H9 (cell line): ENCODE measurements at regions not wholly inside any gene's neighbourhood (a gene's known extent, or its start where the extent isn't known, plus 50 kb on each side); places are given as distances from the start of the nearest gene placed in this dataset.

Experiments used
- DNase-seq: peaks from one replicate; pipeline ENCODE4 v3.0.0-alpha.2; 2017
- H2AFZ ChIP-seq: one replicate; pipeline ENCODE4 v1.6.1; 2013; ENCODE audit warnings: mild to moderate bottlenecking, low read length, control low read depth, moderate library complexity
- H2AK5ac ChIP-seq: 2 replicates; pipeline ENCODE4 v1.6.1; 2013; ENCODE audit warnings: low read length, control low read depth, mixed read lengths; ENCODE audit not compliant: insufficient read length
- H2BK120ac ChIP-seq: one replicate; pipeline ENCODE4 v1.6.1; 2013; ENCODE audit warnings: low read depth, mild to moderate bottlenecking, low read length, control low read depth, inconsistent platforms; ENCODE audit not compliant: poor library complexity, severe bottlenecking
- H2BK12ac ChIP-seq: 2 replicates; pipeline ENCODE4 v1.6.1; 2013; ENCODE audit warnings: low read length, control low read depth, mixed read lengths, low read depth; ENCODE audit not compliant: insufficient read length
- H2BK15ac ChIP-seq: 2 replicates; pipeline ENCODE4 v1.6.1; 2013; ENCODE audit warnings: low read depth, low read length, control low read depth
- H2BK20ac ChIP-seq: one replicate; pipeline ENCODE4 v1.6.1; 2013; ENCODE audit warnings: low read depth, mild to moderate bottlenecking, low read length, control low read depth, inconsistent platforms; ENCODE audit not compliant: poor library complexity, severe bottlenecking
- H2BK5ac ChIP-seq: 2 replicates; pipeline ENCODE4 v1.6.1; 2013; ENCODE audit warnings: low read length, control low read depth, mixed read lengths; ENCODE audit not compliant: insufficient read length
- H3K14ac ChIP-seq: 2 replicates; pipeline ENCODE4 v1.6.1; 2013; ENCODE audit warnings: low read length, control low read depth; ENCODE audit not compliant: insufficient read depth
- H3K18ac ChIP-seq: 2 replicates; pipeline ENCODE4 v1.6.1; 2013; ENCODE audit warnings: low read depth, mild to moderate bottlenecking, mixed read lengths, low read length, control low read depth; ENCODE audit not compliant: insufficient read length
- H3K23ac ChIP-seq: 2 replicates; pipeline ENCODE4 v1.6.1; 2013; ENCODE audit warnings: low read length, control low read depth, mixed read lengths, low read depth; ENCODE audit not compliant: insufficient read length
- H3K23me2 ChIP-seq: 2 replicates; pipeline ENCODE4 v1.6.1; 2013; ENCODE audit warnings: low read depth, mild to moderate bottlenecking, mixed read lengths, low read length, control low read depth; ENCODE audit not compliant: insufficient read length, poor library complexity, severe bottlenecking
- H3K27ac ChIP-seq: 2 replicates; pipeline ENCODE4 v1.5.1; 2013; ENCODE audit warnings: low read length, control low read depth, mixed read lengths, low read depth; ENCODE audit not compliant: insufficient read length
- H3K27me3 ChIP-seq: 2 replicates; pipeline ENCODE4 v1.6.1; 2013; ENCODE audit warnings: low read length, control low read depth, inconsistent platforms; ENCODE audit not compliant: insufficient read depth
- H3K4ac ChIP-seq: 2 replicates; pipeline ENCODE4 v1.6.1; 2013; ENCODE audit warnings: low read depth, mild to moderate bottlenecking, control low read depth, inconsistent platforms, low read length, moderate library complexity
- H3K4me1 ChIP-seq: 2 replicates; pipeline ENCODE4 v1.6.1; 2013; ENCODE audit warnings: low read length, control low read depth, inconsistent platforms; ENCODE audit not compliant: insufficient read depth
- H3K4me2 ChIP-seq: 2 replicates; pipeline ENCODE4 v1.6.1; 2013; ENCODE audit warnings: low read length, control low read depth, mixed read lengths; ENCODE audit not compliant: insufficient read length, insufficient read depth
- H3K56ac ChIP-seq: 2 replicates; pipeline ENCODE4 v1.6.1; 2013; ENCODE audit warnings: low read depth, mild to moderate bottlenecking, mixed read lengths, low read length, control low read depth; ENCODE audit not compliant: insufficient read length
- H3K79me1 ChIP-seq: 2 replicates; pipeline ENCODE4 v1.6.1; 2013; ENCODE audit warnings: low read depth, mild to moderate bottlenecking, moderate library complexity, low read length, control low read depth, inconsistent platforms; ENCODE audit not compliant: insufficient read depth, poor library complexity, severe bottlenecking
- H3K79me2 ChIP-seq: 2 replicates; pipeline ENCODE4 v1.6.1; 2013; ENCODE audit warnings: low read length, control low read depth, inconsistent platforms; ENCODE audit not compliant: insufficient read depth
- H3K9ac ChIP-seq: 2 replicates; pipeline ENCODE4 v1.6.1; 2013; ENCODE audit warnings: low read length, control low read depth, mixed read lengths; ENCODE audit not compliant: insufficient read length; ENCODE audit errors: extremely low read depth
- H3K9me3 ChIP-seq: one replicate; pipeline ENCODE4 v1.6.1; 2013; ENCODE audit warnings: low read depth, low read length, inconsistent platforms; ENCODE audit not compliant: control insufficient read depth
- H3T11ph ChIP-seq: one replicate; pipeline ENCODE4 v1.6.1; 2013; ENCODE audit warnings: mild to moderate bottlenecking, low read length, control low read depth, inconsistent platforms
- H4K20me1 ChIP-seq: one replicate; pipeline ENCODE4 v1.6.1; 2013; ENCODE audit not compliant: control insufficient read depth, insufficient read length, insufficient read depth
- H4K5ac ChIP-seq: 2 replicates; pipeline ENCODE4 v1.6.1; 2013; ENCODE audit warnings: low read depth, mild to moderate bottlenecking, mixed read lengths, low read length, control low read depth; ENCODE audit not compliant: insufficient read length
- H4K8ac ChIP-seq: replicated peaks from 2 replicates; pipeline ENCODE4 v1.6.1; 2013; ENCODE audit warnings: low read length, control low read depth, mixed read lengths, low read depth; ENCODE audit not compliant: insufficient read length
- H4K91ac ChIP-seq: 2 replicates; pipeline ENCODE4 v1.6.1; 2013; ENCODE audit warnings: low read depth, mild to moderate bottlenecking, moderate library complexity, mixed read lengths, low read length, control low read depth; ENCODE audit not compliant: insufficient read length
- H3K27ac Mint-ChIP-seq, 3 experiments: 2 replicates in 2 of 3; 3 replicates in 1 of 3; pipeline ENCODE4 v1.8.0; 2020 to 2021; ENCODE audit warnings: mixed read lengths in 3 of 3, mild to moderate bottlenecking in 1 of 3, moderate library complexity in 1 of 3
- H3K27me3 Mint-ChIP-seq: 2 replicates; pipeline ENCODE4 v1.8.0; 2021; ENCODE audit warnings: low read depth, mild to moderate bottlenecking, moderate library complexity, mixed read lengths
- H3K36me3 Mint-ChIP-seq, 3 experiments: 2 replicates in 2 of 3; 3 replicates in 1 of 3; pipeline ENCODE4 v1.8.0; 2020 to 2021; ENCODE audit warnings: low read depth in 3 of 3, mixed read lengths in 3 of 3; ENCODE audit not compliant: insufficient read depth in 1 of 3
- H3K4me1 Mint-ChIP-seq, 2 experiments: 2 replicates each; pipeline ENCODE4 v1.8.0; 2020; ENCODE audit warnings: mixed read lengths in 2 of 2
- H3K4me3 Mint-ChIP-seq, 2 experiments: 2 replicates in 1 of 2; 3 replicates in 1 of 2; pipeline ENCODE4 v1.8.0; 2020 to 2021; ENCODE audit warnings: mild to moderate bottlenecking in 2 of 2, mixed read lengths in 2 of 2, moderate library complexity in 1 of 2
- H3K9me3 Mint-ChIP-seq, 2 experiments: 2 replicates in 1 of 2; 3 replicates in 1 of 2; pipeline ENCODE4 v1.8.0; 2020; ENCODE audit warnings: mild to moderate bottlenecking in 2 of 2, mixed read lengths in 2 of 2, moderate library complexity in 1 of 2
- WGBS: extraction: QIAGEN DNeasy Blood & Tissue Kit; methylation state at CpG from one replicate; pipeline ENCODE4 v1.1.7; 2013; ENCODE audit warnings: missing lambda C conversion rate, low lambda C conversion rate, mixed read lengths; ENCODE audit not compliant: insufficient read length; ENCODE audit errors: extremely low coverage; 5-methylcytosine and 5-hydroxymethylcytosine counted together
- TF ChIP-seq, protein P1 (sequence below): fragments of 200-600 bp; sonication (generic); conservative IDR thresholded peaks from 3 replicates; pipeline ENCODE4 v1.8.0; 2021; ENCODE audit warnings: antibody characterized with exemption, mild to moderate bottlenecking

DNA sequence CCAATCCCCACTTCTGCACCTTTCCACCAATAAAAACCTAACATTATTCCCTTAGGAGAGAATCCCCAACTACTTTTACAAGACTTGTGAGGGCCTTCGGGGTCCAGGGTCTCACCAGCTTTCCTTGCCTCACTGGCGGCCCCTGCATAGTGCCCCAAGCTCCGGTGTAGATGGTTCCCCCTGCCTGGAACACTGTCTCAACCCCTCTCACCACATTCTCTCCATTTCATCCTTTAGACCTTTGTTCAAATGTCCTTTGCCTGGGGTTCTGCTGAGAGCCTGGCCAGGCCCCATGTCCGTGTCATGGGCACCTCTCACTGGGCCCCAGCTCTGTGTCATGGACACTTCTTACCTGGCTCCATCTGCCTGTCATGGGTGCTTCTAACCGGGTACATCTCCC lies 64.5 kb upstream of the SORCS3 start:
- H3K79me1 ChIP-seq = no peaks in the 10 kb centered on the region
- H3T11ph ChIP-seq = no peak overlapping the region
- H3K9me3 Mint-ChIP-seq = no peaks in the 10 kb centered on the region
- no peaks in the 10 kb centered on the region for H3K79me2 ChIP-seq
- H2BK5ac ChIP-seq = no peak overlapping the region
- peaks cover 17% of the 10 kb centered on the region for H3K27me3 Mint-ChIP-seq
- H3K27me3 ChIP-seq = no peaks in the 10 kb centered on the region
- H4K8ac ChIP-seq = no peak overlapping the region
- no peak overlapping the region for H2BK20ac ChIP-seq
- no peak overlapping the region for H3K27ac ChIP-seq
- H3K23ac ChIP-seq = no peak overlapping the region
- H2BK120ac ChIP-seq = no peak overlapping the region
- no peak overlapping the region for H3K27ac Mint-ChIP-seq
- H3K4me3 Mint-ChIP-seq = no peak overlapping the region
- no peaks in the 10 kb centered on the region for H4K20me1 ChIP-seq
- no peaks in the 10 kb centered on the region for H3K9me3 ChIP-seq
- no peak overlapping the region for H3K4ac ChIP-seq
- H2AK5ac ChIP-seq = no peak overlapping the region
- no peak overlapping the region for H4K5ac ChIP-seq
- H3K56ac ChIP-seq = no peak overlapping the region
- H3K14ac ChIP-seq = no peak overlapping the region
- no peak overlapping the region for H2BK15ac ChIP-seq
- H2AFZ ChIP-seq = no peak overlapping the region
- no peaks in the 10 kb centered on the region for H3K4me1 ChIP-seq
- H3K4me1 Mint-ChIP-seq = peaks cover 14 to 16% of the 10 kb centered on the region in 2 experiments
- DNase-seq = no peak
- H3K36me3 Mint-ChIP-seq = no peaks in the 10 kb centered on the region
- no peak overlapping the region for H3K4me2 ChIP-seq
- H3K9ac ChIP-seq = no peak overlapping the region
- H2BK12ac ChIP-seq = no peak overlapping the region
- no peak overlapping the region for H4K91ac ChIP-seq
- TF ChIP-seq, protein P1, sequence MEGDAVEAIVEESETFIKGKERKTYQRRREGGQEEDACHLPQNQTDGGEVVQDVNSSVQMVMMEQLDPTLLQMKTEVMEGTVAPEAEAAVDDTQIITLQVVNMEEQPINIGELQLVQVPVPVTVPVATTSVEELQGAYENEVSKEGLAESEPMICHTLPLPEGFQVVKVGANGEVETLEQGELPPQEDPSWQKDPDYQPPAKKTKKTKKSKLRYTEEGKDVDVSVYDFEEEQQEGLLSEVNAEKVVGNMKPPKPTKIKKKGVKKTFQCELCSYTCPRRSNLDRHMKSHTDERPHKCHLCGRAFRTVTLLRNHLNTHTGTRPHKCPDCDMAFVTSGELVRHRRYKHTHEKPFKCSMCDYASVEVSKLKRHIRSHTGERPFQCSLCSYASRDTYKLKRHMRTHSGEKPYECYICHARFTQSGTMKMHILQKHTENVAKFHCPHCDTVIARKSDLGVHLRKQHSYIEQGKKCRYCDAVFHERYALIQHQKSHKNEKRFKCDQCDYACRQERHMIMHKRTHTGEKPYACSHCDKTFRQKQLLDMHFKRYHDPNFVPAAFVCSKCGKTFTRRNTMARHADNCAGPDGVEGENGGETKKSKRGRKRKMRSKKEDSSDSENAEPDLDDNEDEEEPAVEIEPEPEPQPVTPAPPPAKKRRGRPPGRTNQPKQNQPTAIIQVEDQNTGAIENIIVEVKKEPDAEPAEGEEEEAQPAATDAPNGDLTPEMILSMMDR = no peak
- no peak overlapping the region for H3K18ac ChIP-seq
- no CpG with 5 or more reads among the region's 5 CpGs for WGBS
- H3K23me2 ChIP-seq = no peaks in the 10 kb centered on the region
